ENCODE measurements at regions not wholly inside any gene's neighbourhood (a gene's known extent, or its start where the extent isn't known, plus 50 kb on each side); places are given as distances from the start of the nearest gene placed in this dataset.

- Histone ChIP-seq H3K4me2 (ENCODE audit: insufficient read depth, low read length) (no peak overlapping the region), H3K9me3 (replicated peaks; ENCODE audit: control insufficient read depth, insufficient read depth, low read depth, low read length) (no peaks in the 10 kb centered on the region), H3K4me1 (replicated peaks in 1 of 2; ENCODE audit: control insufficient read depth in 2 of 2, insufficient read depth in 2 of 2, low read length in 2 of 2) (no peaks in the 10 kb centered on the region), H3K79me2 (ENCODE audit: control insufficient read depth, insufficient read depth, low read length) (no peaks in the 10 kb centered on the region), H3K27me3 (ENCODE audit: control insufficient read depth in 2 of 2, insufficient read depth in 2 of 2, low read length in 2 of 2) (no peaks in the 10 kb centered on the region), H3K27ac (ENCODE audit: extremely low read depth, low read depth, low read length) (no peak overlapping the region), H3K9ac (ENCODE audit: insufficient read depth in 1 of 2, low read depth in 2 of 2, low read length in 2 of 2) (no peak overlapping the region), H3K4me3 (no peak overlapping the region), H4K20me1 (replicated peaks; ENCODE audit: control insufficient read depth, insufficient read depth, low read length) (no peaks in the 10 kb centered on the region), H3K36me3 (ENCODE audit: control insufficient read depth, insufficient read depth, low read length) (no peaks in the 10 kb centered on the region), H2AFZ (ENCODE audit: low read depth, low read length) (no peak overlapping the region), H3K9me1 (ENCODE audit: control insufficient read depth, insufficient read depth, low read length) (no peaks in the 10 kb centered on the region)
- no peak for DNase-seq (ENCODE audit: extremely low read depth in 1 of 4, low spot score in 3 of 4)
- no TSS peak for BruUV-seq (replicated peaks)
- ChIA-PET CTCF (ENCODE audit: low intra/inter-chr PET ratio) (no interaction called here), POLR2A (no interaction called here)
- no peak for ATAC-seq
- in situ Hi-C loops (cut with MboI): no loop called here
- no peak for FAIRE-seq
- WGBS (ENCODE audit: insufficient coverage, low coverage, missing lambda C conversion rate): 0% methylated on average over 1 of the region's 1 CpG
- intact Hi-C loops (cut with micrococcal nuclease): no loop called here
- TF ChIP-seq ZNF347 (CRISPR knock-in tag; IDR thresholded peaks at IDR 0.05; ENCODE audit: low read depth): no peak
- no peak for TF ChIP-seq SP2 (IDR thresholded peaks at IDR 0.05; ENCODE audit: extremely low read depth, low read depth, low read length, poor library complexity, severe bottlenecking)
- no peak for TF ChIP-seq MAFF (IDR thresholded peaks at IDR 0.05; ENCODE audit: low read length)
- no peak for TF ChIP-seq KLF1 (tag; IDR thresholded peaks at IDR 0.05)
- TF ChIP-seq GABPB2 (CRISPR knock-in tag; conservative IDR thresholded peaks at IDR 0.05): no peak
- TF ChIP-seq MYC (IDR thresholded peaks at IDR 0.05; ENCODE audit: low read depth, low read length): no peak
- TF ChIP-seq MYC (CRISPR knock-in tag; IDR thresholded peaks at IDR 0.05; ENCODE audit: borderline replicate concordance, low read depth): no peak
- TF ChIP-seq KLF13 (tag; IDR thresholded peaks at IDR 0.05; ENCODE audit: borderline replicate concordance, low read depth): no peak
- no peak for TF ChIP-seq TEAD4 (IDR thresholded peaks at IDR 0.05; ENCODE audit: low read length)
- TF ChIP-seq TEAD4 (CRISPR knock-in tag; IDR thresholded peaks at IDR 0.05; ENCODE audit: borderline replicate concordance): no peak
- no peak for TF ChIP-seq MCM5 (IDR thresholded peaks at IDR 0.05; ENCODE audit: low read depth)
- TF ChIP-seq ZHX1 (conservative IDR thresholded peaks at IDR 0.05; ENCODE audit: low read length): no peak
These were observed 379.9 kb upstream of the IRAK1BP1 start for GRCh38 chr6:78487401-78487800.

All from K562 (cell line).